SK-N-SH (cell line): ENCODE measurements at regions not wholly inside any gene's neighbourhood (a gene's known extent, or its start where the extent isn't known, plus 50 kb on each side); places are given as distances from the start of the nearest gene placed in this dataset.

Experiments
- CTCF ChIA-PET: fragments of 300-600, 350-600 bp; formaldehyde crosslinking; extraction: SDS; loops from one replicate; lab custom pipeline; 2021; lab: Yijun Ruan, JAX
- POLR2A ChIA-PET: fragments of 350-600 bp; sonication (Branson Sonifier 250); formaldehyde crosslinking; extraction: SDS; loops from one replicate; lab custom pipeline; 2020; ENCODE audit warnings: antibody characterized with exemption, inconsistent platforms; lab: Yijun Ruan, JAX
- DNase-seq: peaks from one replicate; pipeline ENCODE4 v3.0.0; 2012
- H2AFZ ChIP-seq: fragments of 200-600 bp; sonication (generic); 2 replicates; pipeline ENCODE4 v1.8.1; 2016; ENCODE audit warnings: antibody characterized with exemption, mild to moderate bottlenecking, low read depth
- H3F3A ChIP-seq: fragments of 200-600 bp; sonication (generic); replicated peaks from 2 replicates; pipeline ENCODE3; 2016; ENCODE audit warnings: antibody characterized with exemption, mild to moderate bottlenecking; ENCODE audit not compliant: insufficient read depth
- H3K27ac ChIP-seq, 2 experiments: fragments of 200-500 bp in 1 of 2; fragments of 200-600 bp in 1 of 2; sonication (Bioruptor generic) in 1 of 2; sonication (generic), shearing (Covaris generic) in 1 of 2; 2 replicates each; pipeline versions ENCODE4 v1.5.1 to v1.6.1; 2014 to 2016; ENCODE audit warnings: low read depth in 2 of 2, inconsistent platforms in 1 of 2, low read length in 1 of 2, mild to moderate bottlenecking in 1 of 2, mixed read lengths in 1 of 2
- H3K27me3 ChIP-seq: fragments of 200-600 bp; sonication (generic), shearing (Covaris generic); 2 replicates; pipeline ENCODE4 v1.6.1; 2016; ENCODE audit warnings: mixed run types; ENCODE audit not compliant: insufficient read depth
- H3K36me3 ChIP-seq, 2 experiments: fragments of 200-500 bp in 1 of 2; fragments of 200-600 bp in 1 of 2; sonication (Bioruptor generic) in 1 of 2; sonication (generic) in 1 of 2; replicated peaks in 1 of 2; 2 replicates each; pipeline versions ENCODE3 to v1.5.1; 2014 to 2016; ENCODE audit warnings: low read length in 1 of 2, mild to moderate bottlenecking in 1 of 2; ENCODE audit not compliant: insufficient read depth in 2 of 2, control insufficient read depth in 1 of 2
- H3K4me1 ChIP-seq, 2 experiments: fragments of 200-500 bp in 1 of 2; fragments of 200-600 bp in 1 of 2; sonication (Bioruptor generic) in 1 of 2; sonication (generic), shearing (Covaris generic) in 1 of 2; 2 replicates each; pipeline versions ENCODE4 v1.5.1 to v1.6.1; 2014 to 2016; ENCODE audit warnings: low read depth in 1 of 2, low read length in 1 of 2, mixed run types in 1 of 2; ENCODE audit not compliant: insufficient read depth in 2 of 2, control insufficient read depth in 1 of 2
- H3K4me2 ChIP-seq: fragments of 200-600 bp; sonication (generic), shearing (Covaris generic); 2 replicates; pipeline ENCODE4 v1.6.1; 2017; ENCODE audit warnings: mixed run types
- H3K4me3 ChIP-seq, 2 experiments: fragments of 200-500 bp in 1 of 2; fragments of 200-600 bp in 1 of 2; sonication (Bioruptor generic) in 1 of 2; sonication (generic), shearing (Covaris generic) in 1 of 2; 2 replicates each; pipeline versions ENCODE4 v1.5.1 to v1.8.1; 2014 to 2016; ENCODE audit warnings: low read depth in 2 of 2, inconsistent platforms in 1 of 2, low read length in 1 of 2, mild to moderate bottlenecking in 1 of 2, mixed read lengths in 1 of 2, moderate library complexity in 1 of 2
- H3K79me2 ChIP-seq: fragments of 200-600 bp; sonication (generic); 2 replicates; pipeline ENCODE4 v1.8.1; 2017; ENCODE audit warnings: mild to moderate bottlenecking; ENCODE audit not compliant: insufficient read depth
- H3K9ac ChIP-seq: fragments of 200-600 bp; sonication (generic); 2 replicates; pipeline ENCODE4 v1.6.1; 2017; ENCODE audit warnings: mixed run types
- H3K9me2 ChIP-seq: fragments of 200-600 bp; sonication (generic); 2 replicates; pipeline ENCODE4 v1.6.1; 2017; ENCODE audit warnings: mixed run types
- H3K9me3 ChIP-seq: fragments of 200-600 bp; sonication (generic); 2 replicates; pipeline ENCODE4 v1.6.1; 2017; ENCODE audit warnings: mixed run types, mild to moderate bottlenecking, moderate library complexity
- H4K20me1 ChIP-seq: fragments of 200-600 bp; sonication (generic); 2 replicates; pipeline ENCODE4 v1.6.1; 2017; ENCODE audit warnings: mild to moderate bottlenecking, mixed run types; ENCODE audit not compliant: insufficient read depth
- CTCF ChIP-seq: fragments of 200-600 bp; sonication (generic); IDR thresholded peaks from 2 replicates; pipeline ENCODE4 v1.6.1; 2017; ENCODE audit warnings: antibody characterized with exemption, mild to moderate bottlenecking, moderate library complexity
- EP300 ChIP-seq, 2 experiments: IDR thresholded peaks; 2 replicates each; pipeline versions ENCODE4 v1.4.0 to v1.6.1; 2012; ENCODE audit warnings: borderline replicate concordance in 1 of 2, low read depth in 1 of 2, low read length in 1 of 2
- FOSL2 ChIP-seq: IDR thresholded peaks from 2 replicates; pipeline ENCODE4 v1.4.0; 2012; ENCODE audit warnings: low read depth, mild to moderate bottlenecking, moderate library complexity, borderline replicate concordance
- GABPA ChIP-seq: IDR thresholded peaks from 2 replicates; pipeline ENCODE4 v1.4.0; 2012; ENCODE audit warnings: low read depth, mild to moderate bottlenecking
- IRF3 ChIP-seq: fragments of 150-350 bp; IDR thresholded peaks from 2 replicates; pipeline ENCODE4 v1.6.1; 2016; ENCODE audit warnings: mild to moderate bottlenecking, low read depth, low read length
- MXI1 ChIP-seq: IDR thresholded peaks from 2 replicates; pipeline ENCODE4 v1.6.1; 2012; ENCODE audit warnings: mild to moderate bottlenecking, low read depth, low read length, improper control_type of control experiment
- PBX3 ChIP-seq: IDR thresholded peaks from 2 replicates; pipeline ENCODE4; 2012
- RAD21 ChIP-seq: IDR thresholded peaks from 2 replicates; pipeline ENCODE4 v1.6.1; 2012; ENCODE audit warnings: mild to moderate bottlenecking, low read length
- REST ChIP-seq: IDR thresholded peaks from 2 replicates; pipeline ENCODE4 v1.6.1; 2012; ENCODE audit warnings: mild to moderate bottlenecking, low read depth, low read length, moderate library complexity
- SIN3A ChIP-seq: IDR thresholded peaks from 2 replicates; pipeline ENCODE4 v1.6.1; 2012; ENCODE audit warnings: low read depth, mild to moderate bottlenecking, low read length, moderate library complexity, borderline replicate concordance
- TCF12 ChIP-seq: IDR thresholded peaks from 2 replicates; pipeline ENCODE4 v1.4.0; 2012
- USF1 ChIP-seq: IDR thresholded peaks from 2 replicates; pipeline ENCODE4 v1.4.0; 2012; ENCODE audit warnings: low read depth, borderline replicate concordance
- USF2 ChIP-seq: fragments of 150-350 bp; IDR thresholded peaks from 2 replicates; pipeline ENCODE4 v1.6.1; 2017; ENCODE audit warnings: antibody characterized with exemption, low read length, low read depth, borderline replicate concordance
- YY1 ChIP-seq: IDR thresholded peaks from 2 replicates; pipeline ENCODE4 v1.4.0; 2012; ENCODE audit warnings: low read depth, mild to moderate bottlenecking
- WGBS: methylation state at CpG from one replicate; pipeline ENCODE4 v1.1.6; 2017; ENCODE audit warnings: low lambda C conversion rate; 5-methylcytosine and 5-hydroxymethylcytosine counted together

GRCh38 chrX:97844161-97844560 lies 960.5 kb downstream of the RPA4 start (continued):
- TF ChIP-seq PBX3 (no peak), GABPA (no peak)

GRCh38 chrX:97844943-97845342 lies 961.2 kb downstream of the RPA4 start:
- Histone ChIP-seq H3K4me1 (no peaks in the 10 kb centered on the region), H3K4me2 (no peak overlapping the region), H3F3A (no peaks in the 10 kb centered on the region), H3K27me3 (no peaks in the 10 kb centered on the region), H3K36me3 (no peaks in the 10 kb centered on the region), H3K9ac (no peak overlapping the region), H2AFZ (no peak overlapping the region), H4K20me1 (no peaks in the 10 kb centered on the region), H3K27ac (no peak overlapping the region), H3K4me3 (no peak overlapping the region), H3K79me2 (no peaks in the 10 kb centered on the region), H3K9me2 (no peaks in the 10 kb centered on the region), H3K9me3 (no peaks in the 10 kb centered on the region)
- 60% methylated on average over 11 of the region's 16 CpGs for WGBS
- ChIA-PET POLR2A (no interaction called here), CTCF (no interaction called here)
- DNase-seq = peak; percentile 1
- TF ChIP-seq YY1 (no peak), TCF12 (no peak), REST (no peak), CTCF (no peak), RAD21 (no peak), MXI1 (no peak), EP300 (IDR thresholded peaks at IDR 0.05; ENCODE audit: borderline replicate concordance in 1 of 2, low read depth in 1 of 2, low read length in 1 of 2) (no peak), PBX3 (no peak), SIN3A (no peak), USF2 (no peak), USF1 (no peak), GABPA (no peak), IRF3 (no peak), FOSL2 (no peak)
